GM10248 (cell line): ENCODE measurements at regions not wholly inside any gene's neighbourhood (a gene's known extent, or its start where the extent isn't known, plus 50 kb on each side); places are given as distances from the start of the nearest gene placed in this dataset.

Experiments used
- CTCF ChIA-PET: fragments of 300-600 bp; sonication (Branson Sonifier 250); formaldehyde crosslinking; extraction: SDS; loops from one replicate; lab custom pipeline; 2021; ENCODE audit warnings: antibody characterized with exemption; lab: Yijun Ruan, JAX
- POLR2A ChIA-PET: fragments of 350-650 bp; sonication (Branson Sonifier 250); formaldehyde crosslinking; extraction: SDS; loops from one replicate; lab custom pipeline; 2020; ENCODE audit warnings: antibody characterized with exemption; lab: Yijun Ruan, JAX
- DNase-seq: peaks from one replicate; pipeline ENCODE4 v3.0.0; 2012; ENCODE audit errors: extremely low spot score
- CTCF ChIP-seq: IDR thresholded peaks from 2 replicates; pipeline ENCODE4 v1.5.1; 2012; ENCODE audit warnings: mild to moderate bottlenecking, low read depth; ENCODE audit errors: extremely low read depth, missing control alignments, control extremely low read depth

GRCh38 chr4:100970414-100970813, 376.9 kb downstream of the PPP3CA start:
- DNase-seq, result no peak
- ChIA-PET CTCF (no interaction called here), POLR2A (no interaction called here)
- no peak for TF ChIP-seq CTCF

- TF ChIP-seq CTCF, result no peak
- no peak for DNase-seq
- CTCF ChIA-PET, result interaction anchor here (1.0 kb wide), 1 partner anchor 8 kb away, joined by 3 read pairs; no protein-coding TSS in a partner anchor
- POLR2A ChIA-PET, result no interaction called here
These were observed 377.4 kb downstream of the PPP3CA start for GRCh38 chr4:100969925-100970324.

- TF ChIP-seq CTCF, result no peak
- DNase-seq, result no peak
- ChIA-PET CTCF (no interaction called here), POLR2A (no interaction called here)
These were observed 379.3 kb downstream of the PPP3CA start for GRCh38 chr4:100968046-100968445.

- TF ChIP-seq CTCF, result no peak
- ChIA-PET POLR2A (no interaction called here), CTCF (no interaction called here)
- DNase-seq, result no peak
These were observed 383.7 kb downstream of the PPP3CA start for GRCh38 chr4:100963627-100964026.

- ChIA-PET CTCF (no interaction called here), POLR2A (no interaction called here)
- DNase-seq, result no peak
- no peak for TF ChIP-seq CTCF
These were observed 384.6 kb downstream of the PPP3CA start for GRCh38 chr4:100962698-100963097.

- TF ChIP-seq CTCF, result no peak
- POLR2A ChIA-PET, result no interaction called here
- no peak for DNase-seq
- CTCF ChIA-PET, result no interaction called here
These were observed 387.1 kb downstream of the PPP3CA start for GRCh38 chr4:100960232-100960631.

GRCh38 chr4:100954046-100954445, 393.3 kb downstream of the PPP3CA start:
- CTCF ChIA-PET, result no interaction called here
- DNase-seq, result no peak
- TF ChIP-seq CTCF, result no peak
- POLR2A ChIA-PET, result no interaction called here
